GM19025 (cell line): ENCODE measurements at regions not wholly inside any gene's neighbourhood (a gene's known extent, or its start where the extent isn't known, plus 50 kb on each side); places are given as distances from the start of the nearest gene placed in this dataset.
"Not testable (repeated sequence)": the region's sequence is repeated elsewhere in the genome, so short reads cannot be mapped to it uniquely, and the experiment has no call there.

Source experiments
- ATAC-seq: cut with Tn5 transposase; IDR thresholded peaks from one replicate; pipeline ENCODE4 v1.9.1; 2021; ENCODE audit warnings: mild to moderate bottlenecking, low read depth, moderate library complexity; ENCODE audit not compliant: unreplicated experiment

DNA sequence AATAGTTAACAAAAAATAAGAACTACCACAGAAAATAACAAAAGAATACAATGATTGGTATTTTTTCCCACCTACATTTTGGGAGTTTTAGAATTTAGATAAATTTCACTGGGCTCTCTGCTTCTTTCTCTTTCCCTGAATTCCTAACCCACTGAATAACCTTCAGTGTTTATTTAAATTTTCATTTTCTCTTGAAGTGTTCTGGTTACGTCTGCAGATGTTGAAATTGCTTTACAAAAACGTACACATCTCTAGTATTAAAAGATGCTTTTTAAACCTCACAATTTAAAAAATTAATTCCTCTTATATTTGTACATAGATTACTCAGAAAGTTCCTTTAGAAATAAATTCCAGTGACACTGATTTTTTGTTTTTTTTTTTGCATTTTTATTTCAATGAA is 158.7 kb upstream of the TUT7 start:
- ATAC-seq = no peak

- no peak for ATAC-seq
Measured at GRCh38 chr9:86511614-86512360, 157.6 kb upstream of the TUT7 start.

GRCh38 chr9:86508208-86508903 is 154.1 kb upstream of the TUT7 start:
- no peak for ATAC-seq

- ATAC-seq = no peak
Measured at GRCh38 chr9:86507212-86507630, 153.0 kb upstream of the TUT7 start.

- ATAC-seq = no peak
Measured at GRCh38 chr9:86503942-86504341, 149.7 kb upstream of the TUT7 start.

DNA sequence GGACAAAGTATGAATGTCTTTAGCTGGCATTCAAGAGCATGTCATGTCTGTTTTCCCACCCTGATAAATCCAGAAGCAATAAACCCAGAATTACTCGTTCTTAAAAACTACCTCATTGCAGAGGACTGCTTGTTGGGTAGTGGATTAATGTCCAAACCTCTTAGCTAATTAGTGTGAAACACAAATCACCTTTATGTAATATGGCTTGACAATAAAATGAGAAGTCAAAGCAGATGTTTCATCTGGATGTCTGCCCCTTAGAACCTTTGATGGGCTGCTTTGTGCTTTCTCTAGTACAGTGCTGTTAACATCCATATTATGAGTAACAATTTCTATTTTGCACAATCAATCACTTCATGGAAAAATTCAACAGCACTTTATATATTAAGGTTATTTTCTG is 149.1 kb upstream of the TUT7 start:
- no peak for ATAC-seq

GRCh38 chr9:86500667-86501435 is 146.6 kb upstream of the TUT7 start:
- no peak for ATAC-seq

DNA sequence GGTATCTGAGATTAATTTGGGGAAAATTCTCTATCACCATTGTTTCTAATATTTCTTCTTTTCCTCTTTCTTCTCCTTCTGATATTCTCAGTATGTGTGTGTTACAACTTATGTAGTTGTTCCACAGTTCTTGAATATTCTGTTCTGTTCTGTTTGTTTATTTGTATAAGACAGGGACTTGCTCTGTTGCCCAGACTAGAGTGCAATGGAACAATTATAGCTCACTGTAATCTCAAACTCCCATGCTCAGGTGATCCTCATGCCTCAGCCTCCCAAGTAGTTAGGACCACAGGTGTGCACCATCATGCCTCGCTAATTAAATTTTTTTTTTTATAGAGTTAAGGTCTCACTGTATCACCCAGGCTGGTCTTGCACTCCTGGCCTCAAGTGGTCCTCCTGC is 145.8 kb upstream of the TUT7 start:
- ATAC-seq = no peak

- no peak for ATAC-seq
Measured at GRCh38 chr9:86494644-86495111, 140.5 kb upstream of the TUT7 start.

- no peak for ATAC-seq
Measured at GRCh38 chr9:86491468-86492266, 137.5 kb upstream of the TUT7 start.

DNA sequence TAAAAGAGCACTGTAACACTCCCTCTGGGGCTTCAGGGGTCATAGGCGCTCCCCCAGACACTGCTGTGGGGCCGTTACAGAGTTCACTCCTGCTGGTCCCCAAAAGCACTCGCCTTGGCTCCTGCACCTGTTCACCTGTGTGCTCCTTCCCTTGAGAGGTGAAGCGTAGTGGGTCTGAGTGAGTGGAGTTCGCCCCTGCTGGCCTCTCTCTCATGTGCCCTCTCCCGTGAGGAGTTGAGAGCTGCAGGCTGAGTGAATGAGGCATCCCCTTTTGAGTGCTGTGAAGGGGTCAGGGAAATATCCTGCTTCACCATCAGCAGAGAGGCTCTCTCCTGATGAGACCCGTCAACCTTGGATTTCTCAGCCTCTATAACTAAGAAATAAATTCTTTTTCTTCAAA is 134.6 kb upstream of the TUT7 start:
- no peak for ATAC-seq

GRCh38 chr9:86488345-86488744 is 134.1 kb upstream of the TUT7 start:
- ATAC-seq = no peak

DNA sequence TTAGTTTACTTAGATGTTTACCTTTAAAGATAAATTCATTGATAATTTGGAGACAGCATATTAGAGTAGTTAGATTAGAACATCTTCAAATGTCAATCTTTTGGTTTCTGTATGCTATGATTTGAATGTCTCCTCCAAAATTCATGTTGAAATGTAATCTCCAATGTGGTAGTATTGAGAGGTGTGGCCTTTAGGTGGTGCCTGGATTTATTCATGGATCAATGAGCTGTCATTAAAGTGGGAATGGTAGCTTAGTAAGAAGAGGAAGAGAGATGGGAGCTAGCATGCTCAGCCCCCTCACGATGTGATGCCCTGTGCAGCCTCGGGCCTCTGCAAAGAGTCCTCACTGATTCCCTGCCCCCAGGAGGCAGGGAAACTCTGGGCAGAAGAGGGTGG is 133.6 kb upstream of the TUT7 start:
- ATAC-seq = no peak

- ATAC-seq = no peak
Measured at GRCh38 chr9:86486891-86487837, 133.0 kb upstream of the TUT7 start.

- ATAC-seq = no peak
Measured at GRCh38 chr9:86485359-86485758, 131.1 kb upstream of the TUT7 start.

- no peak for ATAC-seq
Measured at GRCh38 chr9:86483496-86483895, 129.3 kb upstream of the TUT7 start.

GRCh38 chr9:86481466-86481865 is 127.3 kb upstream of the TUT7 start:
- no peak for ATAC-seq

DNA sequence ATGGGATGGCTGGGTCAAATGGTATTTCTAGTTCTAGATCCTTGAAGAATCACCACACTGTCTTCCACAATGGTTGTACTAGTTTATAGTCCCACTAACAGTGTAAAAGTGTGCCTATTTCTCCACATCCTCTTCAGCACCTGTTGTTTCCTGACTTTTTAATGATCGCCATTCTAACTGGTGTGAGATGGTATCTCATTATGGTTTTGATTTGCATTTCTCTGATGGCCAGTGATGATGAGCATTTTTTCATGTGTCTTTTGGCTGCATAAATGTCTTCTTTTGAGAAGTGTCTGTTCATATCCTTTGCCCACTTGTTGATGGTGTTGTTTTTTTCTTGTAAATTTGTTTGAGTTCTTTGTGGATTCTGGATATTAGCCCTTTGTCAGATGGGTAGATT is 121.0 kb upstream of the TUT7 start:
- ATAC-seq = not testable (repeated sequence)

- ATAC-seq = no peak
Measured at GRCh38 chr9:86471171-86471815, 117.1 kb upstream of the TUT7 start.
